GM23248 (cell line): ENCODE measurements at regions not wholly inside any gene's neighbourhood (a gene's known extent, or its start where the extent isn't known, plus 50 kb on each side); places are given as distances from the start of the nearest gene placed in this dataset.

Source experiments
- DNase-seq: peaks from one replicate; pipeline ENCODE4 v3.0.0-alpha.2; 2015
- H2AFZ ChIP-seq: fragments of 200-600 bp; sonication (generic); 2 replicates; pipeline ENCODE4 v1.6.1; 2016; ENCODE audit warnings: antibody characterized with exemption
- H3F3A ChIP-seq: fragments of 200-600 bp; sonication (generic); 2 replicates; pipeline ENCODE4 v1.6.1; 2016; ENCODE audit warnings: mild to moderate bottlenecking, antibody characterized with exemption, mixed run types; ENCODE audit not compliant: insufficient read depth
- H3K27ac ChIP-seq: fragments of 200-600 bp; sonication (generic); 2 replicates; pipeline ENCODE4 v1.5.1; 2016; ENCODE audit warnings: mild to moderate bottlenecking
- H3K27me3 ChIP-seq: fragments of 200-600 bp; sonication (generic); replicated peaks from 2 replicates; pipeline ENCODE4 v1.6.1; 2016; ENCODE audit warnings: mild to moderate bottlenecking; ENCODE audit not compliant: insufficient read depth
- H3K36me3 ChIP-seq: fragments of 200-600 bp; sonication (generic); 2 replicates; pipeline ENCODE4 v1.6.1; 2016; ENCODE audit warnings: low read depth, mild to moderate bottlenecking
- H3K4me1 ChIP-seq: fragments of 200-600 bp; sonication (generic); 2 replicates; pipeline ENCODE4 v1.6.1; 2016; ENCODE audit warnings: mild to moderate bottlenecking; ENCODE audit not compliant: insufficient read depth
- H3K4me2 ChIP-seq: fragments of 200-600 bp; sonication (generic); one replicate; pipeline ENCODE4 v1.6.1; 2016; ENCODE audit warnings: mild to moderate bottlenecking; ENCODE audit not compliant: unreplicated experiment
- H3K4me3 ChIP-seq: fragments of 200-600 bp; sonication (generic); 2 replicates; pipeline ENCODE4 v1.5.1; 2016; ENCODE audit warnings: mild to moderate bottlenecking
- H3K79me2 ChIP-seq: fragments of 200-600 bp; sonication (generic); 2 replicates; pipeline ENCODE4 v1.6.1; 2016; ENCODE audit warnings: mild to moderate bottlenecking; ENCODE audit not compliant: insufficient read depth
- H3K9ac ChIP-seq: fragments of 200-600 bp; sonication (generic); 2 replicates; pipeline ENCODE4 v1.6.1; 2016; ENCODE audit warnings: mild to moderate bottlenecking
- H3K9me2 ChIP-seq: fragments of 200-600 bp; sonication (generic); 2 replicates; pipeline ENCODE4 v1.6.1; 2016; ENCODE audit warnings: mixed run types, mild to moderate bottlenecking, moderate library complexity; ENCODE audit not compliant: insufficient read depth
- H3K9me3 ChIP-seq: fragments of 200-600 bp; sonication (generic); one replicate; pipeline ENCODE4 v1.6.1; 2017; ENCODE audit warnings: low read depth
- H4K20me1 ChIP-seq: fragments of 200-600 bp; sonication (generic); 2 replicates; pipeline ENCODE4 v1.6.0; 2016; ENCODE audit not compliant: insufficient read depth
- EZH2 ChIP-seq: fragments of 200-600 bp; sonication (generic); IDR thresholded peaks from 2 replicates; pipeline ENCODE4 v1.6.1; 2018; ENCODE audit warnings: antibody characterized with exemption, mild to moderate bottlenecking; ENCODE audit not compliant: insufficient read depth, poor library complexity, severe bottlenecking
- EZH2phosphoT487 ChIP-seq: fragments of 200-600 bp; sonication (generic); IDR thresholded peaks from 2 replicates; pipeline ENCODE4 v1.6.1; 2018; ENCODE audit warnings: antibody characterized with exemption, moderate library complexity, mild to moderate bottlenecking, low read depth; ENCODE audit not compliant: insufficient read depth
- WGBS, 2 experiments: methylation state at CpG; one replicate each; pipeline ENCODE4 v1.1.6; 2015 to 2017; ENCODE audit warnings: low lambda C conversion rate in 2 of 2, low coverage in 1 of 2; ENCODE audit errors: missing lambda C conversion rate in 2 of 2; 5-methylcytosine and 5-hydroxymethylcytosine counted together
- in situ Hi-C: fragments of 300-500 bp; cut with MboI; formaldehyde crosslinking; loops from 2 replicates; pipeline ENCODE4 v1.15.0; 2020

- Histone ChIP-seq H2AFZ (no peak overlapping the region), H3K4me2 (no peak overlapping the region), H3K9me2 (no peaks in the 10 kb centered on the region), H3K27me3 (no peaks in the 10 kb centered on the region), H3K9me3 (no peaks in the 10 kb centered on the region), H3K4me3 (no peak overlapping the region), H3K36me3 (no peaks in the 10 kb centered on the region), H3K4me1 (no peaks in the 10 kb centered on the region), H3F3A (no peaks in the 10 kb centered on the region), H3K9ac (no peak overlapping the region), H3K27ac (no peak overlapping the region), H3K79me2 (no peaks in the 10 kb centered on the region), H4K20me1 (no peaks in the 10 kb centered on the region)
- 19 to 30% methylated on average over 8 of the region's 8 CpGs for WGBS, 2 experiments
- in situ Hi-C loops: no loop called here
- no peak for TF ChIP-seq EZH2
- TF ChIP-seq EZH2phosphoT487: no peak
- no peak for DNase-seq
Observed at GRCh38 chr11:98630736-98631135, 390.0 kb upstream of the CNTN5 start.

- in situ Hi-C loops: no loop called here
- no peak overlapping the region for H3K27ac ChIP-seq
Observed at GRCh38 chr11:98657711-98658110, 363.0 kb upstream of the CNTN5 start.

DNA sequence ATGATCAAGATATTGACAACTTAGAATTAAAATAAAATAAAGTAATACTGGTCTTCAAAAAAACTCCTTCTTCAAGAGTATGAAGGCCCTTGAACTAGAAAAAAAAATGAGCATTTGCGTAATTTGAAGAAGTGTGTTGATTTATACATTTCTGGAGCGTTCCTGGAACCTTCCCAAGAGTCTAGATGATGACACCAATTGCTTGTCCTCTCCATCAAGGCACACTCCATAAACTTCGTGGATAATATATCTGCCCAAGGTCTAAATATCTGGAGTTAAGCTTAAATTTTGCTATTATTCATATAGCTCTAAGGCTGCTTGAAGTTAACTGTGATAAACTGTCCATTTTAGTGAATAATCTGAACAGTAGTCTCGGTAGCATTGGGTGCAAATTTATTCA lies 361.3 kb upstream of the CNTN5 start:
- no peaks in the 10 kb centered on the region for H4K20me1 ChIP-seq
- H3K27me3 ChIP-seq: no peaks in the 10 kb centered on the region
- no peak overlapping the region for H3K4me2 ChIP-seq
- no peaks in the 10 kb centered on the region for H3K9me2 ChIP-seq
- H3K4me1 ChIP-seq: no peaks in the 10 kb centered on the region
- in situ Hi-C loops: no loop called here
- no peak overlapping the region for H3K9ac ChIP-seq
- H2AFZ ChIP-seq: no peak overlapping the region
- no peak overlapping the region for H3K4me3 ChIP-seq
- TF ChIP-seq EZH2 (no peak), EZH2phosphoT487 (no peak)
- no peaks in the 10 kb centered on the region for H3K36me3 ChIP-seq
- no peaks in the 10 kb centered on the region for H3F3A ChIP-seq
- no peaks in the 10 kb centered on the region for H3K79me2 ChIP-seq
- no peak for DNase-seq
- H3K27ac ChIP-seq: no peak overlapping the region
- H3K9me3 ChIP-seq: no peaks in the 10 kb centered on the region
- 8% methylated on average over 4 of the region's 4 CpGs for WGBS, 2 experiments

More at GRCh38 chr11:98657711-98658110, 363.0 kb upstream of the CNTN5 start:
- Histone ChIP-seq H3K9ac (no peak overlapping the region), H3K4me3 (no peak overlapping the region), H3K9me2 (no peaks in the 10 kb centered on the region), H3K79me2 (no peaks in the 10 kb centered on the region), H3K4me2 (no peak overlapping the region), H3K36me3 (no peaks in the 10 kb centered on the region), H3K4me1 (no peaks in the 10 kb centered on the region), H3F3A (no peaks in the 10 kb centered on the region), H4K20me1 (no peaks in the 10 kb centered on the region), H3K27me3 (no peaks in the 10 kb centered on the region), H3K9me3 (no peaks in the 10 kb centered on the region), H2AFZ (no peak overlapping the region)
- TF ChIP-seq EZH2phosphoT487 (no peak), EZH2 (no peak)
- DNase-seq: no peak

GRCh38 chr11:98674390-98674789 lies 346.4 kb upstream of the CNTN5 start:
- no peaks in the 10 kb centered on the region for H3K9me2 ChIP-seq
- in situ Hi-C loops: no loop called here
- no peak overlapping the region for H3K4me3 ChIP-seq
- no peak overlapping the region for H3K27ac ChIP-seq
- no peaks in the 10 kb centered on the region for H3K4me1 ChIP-seq
- 23 to 27% methylated on average over 2 of the region's 2 CpGs for WGBS, 2 experiments
- H3K4me2 ChIP-seq: no peak overlapping the region
- H2AFZ ChIP-seq: no peak overlapping the region
- H3K27me3 ChIP-seq: no peaks in the 10 kb centered on the region
- DNase-seq: no peak
- H3K9me3 ChIP-seq: no peaks in the 10 kb centered on the region
- H3F3A ChIP-seq: no peaks in the 10 kb centered on the region
- TF ChIP-seq EZH2 (no peak), EZH2phosphoT487 (no peak)
- H3K79me2 ChIP-seq: no peaks in the 10 kb centered on the region
- H4K20me1 ChIP-seq: no peaks in the 10 kb centered on the region
- H3K9ac ChIP-seq: no peak overlapping the region
- H3K36me3 ChIP-seq: no peaks in the 10 kb centered on the region

DNA sequence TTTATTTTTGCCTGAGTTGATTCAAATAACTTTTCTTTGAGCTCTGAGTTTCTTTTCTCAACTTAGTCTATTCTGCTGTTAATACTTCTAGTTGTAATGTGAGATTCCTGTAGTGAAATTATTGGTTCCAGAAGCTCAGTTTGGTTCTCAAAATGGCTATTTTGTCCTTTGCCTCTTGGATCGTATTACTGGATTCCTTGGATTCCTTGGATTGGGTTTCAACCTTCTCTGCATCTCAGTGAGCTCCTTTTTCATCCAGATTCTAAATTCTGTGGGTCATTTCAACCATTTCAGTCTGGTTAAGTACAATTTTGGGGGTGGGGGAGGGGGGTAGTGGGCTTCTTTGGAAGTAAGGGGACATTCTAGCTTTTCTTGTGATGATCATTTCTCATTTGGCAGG lies 341.1 kb upstream of the CNTN5 start:
- no peaks in the 10 kb centered on the region for H4K20me1 ChIP-seq
- no peak overlapping the region for H3K4me2 ChIP-seq
- H2AFZ ChIP-seq: no peak overlapping the region
- H3K9me3 ChIP-seq: no peaks in the 10 kb centered on the region
- no peak overlapping the region for H3K27ac ChIP-seq
- in situ Hi-C loops: no loop called here
- no peaks in the 10 kb centered on the region for H3K79me2 ChIP-seq
- H3K27me3 ChIP-seq: no peaks in the 10 kb centered on the region
- H3K4me1 ChIP-seq: no peaks in the 10 kb centered on the region
- H3K9me2 ChIP-seq: no peaks in the 10 kb centered on the region
- TF ChIP-seq EZH2phosphoT487: no peak
- TF ChIP-seq EZH2: no peak
- H3F3A ChIP-seq: no peaks in the 10 kb centered on the region
- no peak overlapping the region for H3K4me3 ChIP-seq
- H3K36me3 ChIP-seq: no peaks in the 10 kb centered on the region
- no peak for DNase-seq
- H3K9ac ChIP-seq: no peak overlapping the region
- WGBS, 2 experiments: 21 to 31% methylated on average over 1 of the region's 1 CpG
